ENCODE measurements at regions not wholly inside any gene's neighbourhood (a gene's known extent, or its start where the extent isn't known, plus 50 kb on each side); places are given as distances from the start of the nearest gene placed in this dataset.
"Not testable (repeated sequence)": the region's sequence is repeated elsewhere in the genome, so short reads cannot be mapped to it uniquely, and the experiment has no call there.

- DNase-seq: no peak
These were observed 343.1 kb upstream of the CDH2 start for GRCh38 chr18:28519997-28520396.

- no peak for DNase-seq
These were observed 337.8 kb upstream of the CDH2 start for GRCh38 chr18:28514699-28515098.

DNA sequence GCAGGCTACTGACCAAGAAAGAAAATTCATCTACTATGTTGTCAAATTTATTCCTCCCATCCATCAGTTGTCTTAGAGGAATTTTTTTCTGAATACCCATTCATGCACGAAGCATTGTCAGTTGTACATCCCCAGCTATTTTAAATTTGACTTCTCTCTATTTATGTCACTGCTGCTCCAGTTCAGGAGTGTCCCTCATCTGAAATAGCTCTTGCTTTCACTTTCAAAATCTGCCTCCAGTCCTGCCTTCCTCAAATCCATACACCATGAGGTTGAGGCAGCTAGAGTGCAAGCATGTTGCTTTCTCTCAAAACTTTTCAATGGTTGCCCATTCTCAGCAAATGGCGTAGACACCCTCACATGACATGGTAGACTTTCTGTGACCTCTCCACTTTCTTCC lies 335.4 kb upstream of the CDH2 start:
- no peak for DNase-seq

GRCh38 chr18:28511413-28511821 lies 334.5 kb upstream of the CDH2 start:
- DNase-seq: no peak

DNA sequence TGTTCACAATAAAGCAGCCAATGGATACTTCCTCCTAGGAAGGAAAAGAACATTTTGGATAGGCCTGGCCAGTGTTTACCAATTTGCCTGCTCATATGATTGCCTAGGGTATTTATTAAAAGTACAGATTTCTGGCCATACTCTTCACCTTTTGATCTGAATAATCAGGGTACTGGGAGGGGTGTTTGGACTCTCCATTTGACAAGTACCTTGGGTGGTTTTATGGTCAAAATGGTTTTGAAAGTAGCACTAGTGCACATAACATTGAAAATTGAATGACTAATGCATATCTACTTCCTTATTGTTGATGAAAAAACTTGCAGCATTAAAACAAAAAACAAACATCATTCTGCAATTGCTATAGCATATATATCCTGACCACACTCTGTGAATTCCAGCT lies 333.3 kb upstream of the CDH2 start:
- DNase-seq: no peak

DNA sequence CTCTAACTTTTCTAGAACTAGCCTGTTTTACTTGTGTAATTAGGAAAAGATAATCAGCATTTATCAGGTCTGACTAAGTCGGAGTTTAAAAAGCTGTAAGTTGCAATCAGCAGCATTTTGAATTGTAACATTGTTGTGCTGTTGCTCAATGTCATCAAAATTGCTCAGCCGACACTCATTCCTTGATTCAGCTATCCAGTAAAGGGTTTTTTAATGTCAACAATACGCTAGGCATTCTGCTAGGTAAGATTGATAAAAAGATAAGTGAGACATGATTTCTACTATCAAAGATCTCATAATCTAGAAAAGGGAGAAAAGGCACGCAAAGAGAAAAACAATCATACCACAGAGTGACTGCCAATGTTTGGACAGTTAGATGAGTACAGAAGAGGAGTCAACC lies 327.1 kb upstream of the CDH2 start:
- DNase-seq: no peak

DNA sequence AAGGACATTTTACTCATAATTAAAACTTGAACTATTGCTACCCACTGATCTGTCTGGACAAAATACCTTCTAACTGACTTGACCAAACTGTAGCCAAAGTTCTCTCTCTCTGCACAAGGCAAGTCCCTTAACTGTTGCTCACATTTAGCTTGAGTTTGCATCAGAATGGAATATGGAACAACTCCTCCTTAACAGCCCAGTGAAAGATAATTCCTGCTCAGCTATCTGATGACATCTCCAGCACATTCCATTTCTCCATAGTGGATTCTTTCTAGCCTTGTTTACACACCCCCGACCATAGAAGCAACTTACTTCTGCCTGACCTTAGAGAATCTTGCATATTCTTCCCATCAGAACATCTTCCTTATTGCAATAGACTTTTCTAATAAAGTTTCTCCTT lies 317.2 kb upstream of the CDH2 start:
- no peak for DNase-seq

DNA sequence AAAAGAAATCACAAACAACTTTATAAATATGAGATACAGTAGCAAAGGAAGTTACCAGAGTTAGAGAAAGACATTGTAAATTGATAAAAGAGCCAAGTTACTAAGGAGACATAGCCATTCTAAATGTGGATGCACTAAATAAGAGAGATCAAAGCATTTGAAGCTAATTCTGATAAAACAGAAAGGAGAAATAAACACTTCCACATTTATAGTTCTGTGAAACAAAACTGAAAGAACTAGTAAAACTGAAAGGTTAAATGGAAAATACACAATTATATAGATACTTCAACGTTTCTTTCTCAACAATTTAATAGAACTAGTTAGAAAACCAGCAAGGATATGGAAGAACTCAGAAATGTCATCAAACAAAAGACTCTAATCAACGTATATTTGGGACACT lies 309.0 kb upstream of the CDH2 start:
- no peak for DNase-seq

DNA sequence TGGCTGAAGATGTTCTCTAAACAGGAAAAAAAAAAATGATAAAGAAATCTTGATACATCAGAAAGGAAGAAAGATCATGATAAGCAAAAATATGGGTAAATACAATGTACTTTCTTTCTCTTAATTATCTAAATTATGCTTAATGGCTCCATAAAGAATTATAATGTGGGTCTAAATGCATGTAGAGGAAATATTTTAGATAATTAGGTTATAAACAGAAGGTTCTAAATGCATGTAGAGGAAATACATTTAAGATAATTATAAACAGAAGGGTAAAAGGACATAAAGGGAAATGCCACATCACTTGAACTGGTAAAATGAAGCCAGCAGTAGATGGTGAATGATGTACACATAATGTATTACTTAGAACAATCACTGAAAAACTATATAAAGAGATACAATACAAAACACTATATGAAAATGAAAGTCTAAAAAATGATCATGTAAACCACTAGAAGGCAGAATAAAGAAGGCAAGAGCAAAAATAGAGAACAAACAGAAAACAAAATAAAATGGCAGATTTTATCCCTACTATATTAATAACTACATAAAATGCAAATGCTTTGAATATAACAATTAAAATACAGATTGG lies 308.4 kb upstream of the CDH2 start:
- no peak for DNase-seq

- no peak for DNase-seq
These were observed 301.6 kb upstream of the CDH2 start for GRCh38 chr18:28478531-28478930.

GRCh38 chr18:28476302-28476701 lies 299.4 kb upstream of the CDH2 start:
- no peak for DNase-seq

DNA sequence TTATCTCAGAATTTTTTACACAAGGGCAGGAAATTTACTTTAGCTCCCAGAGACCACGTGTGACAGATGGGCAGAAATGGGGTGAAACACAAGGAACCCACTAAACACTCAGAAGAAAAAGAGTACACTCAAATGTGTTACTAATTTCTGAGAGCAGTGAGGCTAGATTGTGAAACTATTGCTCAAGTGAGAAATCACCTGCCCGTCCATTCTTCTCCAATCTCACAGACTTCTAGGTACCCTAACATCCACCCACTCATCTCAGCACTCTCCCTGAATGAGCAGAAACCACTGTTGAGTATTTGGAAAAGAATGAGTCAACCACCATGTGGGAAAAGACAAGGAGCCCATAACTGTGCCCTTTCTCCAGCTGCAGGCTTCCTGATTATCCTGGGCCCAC lies 293.0 kb upstream of the CDH2 start:
- DNase-seq: no peak

- no peak for DNase-seq
These were observed 292.0 kb upstream of the CDH2 start for GRCh38 chr18:28468901-28469300.

DNA sequence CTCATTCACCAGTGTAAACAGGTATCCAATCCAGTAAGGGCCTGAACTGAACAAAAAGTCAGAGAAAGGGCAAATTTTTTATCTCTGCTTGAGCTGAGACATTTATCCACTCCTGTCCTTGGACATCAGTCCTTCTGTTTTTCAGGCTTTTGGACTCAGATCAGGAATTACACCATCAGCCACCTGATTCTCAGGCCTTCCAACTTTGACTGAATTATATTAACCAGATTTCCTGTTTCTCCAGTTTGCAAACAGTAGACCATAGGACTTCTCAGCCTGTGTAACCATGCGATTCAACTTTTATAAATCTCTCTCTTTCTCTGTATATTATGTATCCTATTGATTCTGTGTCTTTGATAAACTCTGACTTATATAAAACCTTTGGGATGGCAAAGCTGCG lies 289.3 kb upstream of the CDH2 start:
- no peak for DNase-seq

DNA sequence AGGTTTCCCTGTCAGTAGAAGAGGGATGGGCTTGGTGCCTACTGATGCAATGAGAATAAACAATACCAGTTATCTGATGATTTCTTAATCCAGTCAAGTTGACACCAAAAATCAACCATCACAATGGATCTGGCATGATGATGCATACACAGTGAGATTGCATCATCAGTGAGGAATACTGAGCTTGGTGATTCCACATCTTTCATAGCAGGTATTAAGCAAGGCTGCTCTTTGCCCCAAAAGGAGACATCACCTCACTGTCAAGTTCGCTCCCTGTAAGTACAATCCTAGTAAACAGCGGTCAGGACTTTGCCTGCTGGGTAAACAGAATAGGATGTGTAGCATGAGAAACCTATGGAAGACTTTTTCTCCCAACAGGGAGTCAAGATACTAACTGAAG lies 282.7 kb upstream of the CDH2 start:
- DNase-seq: no peak

GRCh38 chr18:28458751-28459150 lies 281.8 kb upstream of the CDH2 start:
- DNase-seq: no peak

- DNase-seq: no peak
These were observed 280.9 kb upstream of the CDH2 start for GRCh38 chr18:28457784-28458183.

DNA sequence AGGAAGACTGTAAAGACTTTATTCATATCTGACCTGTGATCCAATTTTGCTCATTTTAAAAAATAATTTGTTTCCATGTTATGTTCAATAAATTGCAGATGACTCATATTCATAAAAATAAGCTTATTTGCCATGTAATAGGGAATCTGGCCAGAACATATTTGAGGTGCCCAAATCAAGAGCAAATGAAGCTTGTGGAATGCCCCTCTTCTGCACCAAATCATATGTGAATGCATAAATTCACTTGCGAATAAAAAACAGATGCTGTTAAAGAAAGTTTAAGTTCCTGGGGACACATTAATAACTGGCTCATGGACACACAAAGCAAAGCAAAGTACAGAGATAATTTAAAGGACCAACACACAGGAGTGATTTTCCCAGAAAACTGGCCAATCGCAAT lies 279.0 kb upstream of the CDH2 start:
- DNase-seq: no peak

- DNase-seq: no peak
These were observed 262.9 kb upstream of the CDH2 start for GRCh38 chr18:28439870-28440269.

- no peak for DNase-seq
These were observed 261.5 kb upstream of the CDH2 start for GRCh38 chr18:28438381-28438780.

GRCh38 chr18:28432339-28432738 lies 255.4 kb upstream of the CDH2 start:
- no peak for DNase-seq

GRCh38 chr18:28425886-28426285 lies 249.0 kb upstream of the CDH2 start:
- no peak for DNase-seq

DNA sequence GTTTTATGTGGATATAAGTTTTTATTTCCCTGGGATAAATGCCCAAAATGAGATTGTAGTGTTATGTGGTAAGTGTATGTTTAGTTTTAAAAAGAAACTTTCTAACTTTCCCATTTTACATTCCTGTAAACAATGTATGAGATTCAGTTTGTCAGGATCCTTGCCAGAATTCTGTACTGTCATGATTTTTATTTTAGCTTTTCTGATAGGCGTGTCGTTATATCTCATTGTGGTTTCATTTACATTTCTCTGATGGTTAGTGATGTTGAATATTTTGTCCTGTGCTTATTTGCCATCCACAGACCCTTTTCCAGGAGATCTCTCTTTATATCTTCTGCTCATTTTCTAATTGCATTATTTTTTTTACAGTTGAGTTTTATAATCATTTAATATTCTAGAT lies 245.6 kb upstream of the CDH2 start:
- no peak for DNase-seq

- DNase-seq: not testable (repeated sequence)
These were observed 245.0 kb upstream of the CDH2 start for GRCh38 chr18:28421950-28422349.

- no peak for DNase-seq
These were observed 235.6 kb upstream of the CDH2 start for GRCh38 chr18:28412521-28412920.

GRCh38 chr18:28411806-28412205 lies 234.9 kb upstream of the CDH2 start:
- DNase-seq: no peak

Data from NCI-H2227 treated with DMSO at 0.1 percent for 48 hours (cell line).